ENCODE measurements at regions not wholly inside any gene's neighbourhood (a gene's known extent, or its start where the extent isn't known, plus 50 kb on each side); places are given as distances from the start of the nearest gene placed in this dataset.

GRCh38 chr1:194734970-194735369, 1548.6 kb upstream of the B3GALT2 start:
- no peak for TF ChIP-seq CTCF (IDR thresholded peaks at IDR 0.05; ENCODE audit: borderline replicate concordance, insufficient read depth, low read depth, low read length)
- no peak overlapping the region for H3K4me3 ChIP-seq (ENCODE audit: low read depth, low read length)

- no peak overlapping the region for H3K4me3 ChIP-seq (ENCODE audit: low read depth, low read length)
- no peak for TF ChIP-seq CTCF (IDR thresholded peaks at IDR 0.05; ENCODE audit: borderline replicate concordance, insufficient read depth, low read depth, low read length)
These were observed 1544.6 kb upstream of the B3GALT2 start for GRCh38 chr1:194731025-194731424.

- no peak overlapping the region for H3K4me3 ChIP-seq (ENCODE audit: low read depth, low read length)
- TF ChIP-seq CTCF (IDR thresholded peaks at IDR 0.05; ENCODE audit: borderline replicate concordance, insufficient read depth, low read depth, low read length), result no peak
These were observed 1543.9 kb upstream of the B3GALT2 start for GRCh38 chr1:194730304-194730703.

GRCh38 chr1:194723067-194723466, 1536.7 kb upstream of the B3GALT2 start:
- no peak for TF ChIP-seq CTCF (IDR thresholded peaks at IDR 0.05; ENCODE audit: borderline replicate concordance, insufficient read depth, low read depth, low read length)
- no peak overlapping the region for H3K4me3 ChIP-seq (ENCODE audit: low read depth, low read length)

GRCh38 chr1:194717941-194718340, 1531.5 kb upstream of the B3GALT2 start:
- TF ChIP-seq CTCF (IDR thresholded peaks at IDR 0.05; ENCODE audit: borderline replicate concordance, insufficient read depth, low read depth, low read length), result no peak
- no peak overlapping the region for H3K4me3 ChIP-seq (ENCODE audit: low read depth, low read length)

GRCh38 chr1:194717334-194717733, 1530.9 kb upstream of the B3GALT2 start:
- no peak for TF ChIP-seq CTCF (IDR thresholded peaks at IDR 0.05; ENCODE audit: borderline replicate concordance, insufficient read depth, low read depth, low read length)
- H3K4me3 ChIP-seq (ENCODE audit: low read depth, low read length), result no peak overlapping the region

GRCh38 chr1:194710671-194711070, 1524.3 kb upstream of the B3GALT2 start:
- H3K4me3 ChIP-seq (ENCODE audit: low read depth, low read length), result no peak overlapping the region
- TF ChIP-seq CTCF (IDR thresholded peaks at IDR 0.05; ENCODE audit: borderline replicate concordance, insufficient read depth, low read depth, low read length), result no peak

Measured in GM12875 (cell line).